NB4 (cell line): ENCODE measurements at regions not wholly inside any gene's neighbourhood (a gene's known extent, or its start where the extent isn't known, plus 50 kb on each side); places are given as distances from the start of the nearest gene placed in this dataset.

Experiments
- POLR2A ChIP-seq: IDR thresholded peaks from 2 replicates; pipeline ENCODE4 v1.6.1; 2011; ENCODE audit warnings: mild to moderate bottlenecking; ENCODE audit not compliant: insufficient read length; ENCODE audit errors: extremely low read depth
- TF ChIP-seq, protein P1 (sequence below): IDR thresholded peaks from one replicate; pipeline ENCODE4 v1.5.1; 2012; ENCODE audit warnings: low read depth, low read length

DNA sequence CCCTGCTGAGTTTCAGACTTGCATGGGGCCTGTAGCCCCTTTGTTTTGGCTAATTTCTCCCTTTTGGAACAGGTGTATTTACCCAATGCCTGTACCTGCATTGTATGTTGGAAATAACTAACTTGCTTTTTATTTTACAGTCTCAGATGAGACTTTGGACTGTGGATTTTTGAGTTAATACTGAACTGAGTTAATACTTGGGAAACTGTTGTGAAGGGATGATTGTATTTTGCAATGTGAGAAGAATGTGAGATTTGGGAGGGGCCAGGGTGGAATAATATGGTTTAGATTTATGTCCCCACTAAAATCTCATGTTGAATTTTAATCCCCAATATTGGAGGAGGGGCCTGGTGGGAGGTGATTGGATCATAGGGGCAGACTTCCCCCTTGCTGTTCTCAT, 99.1 kb upstream of the IRAK1BP1 start:
- TF ChIP-seq, protein P1, sequence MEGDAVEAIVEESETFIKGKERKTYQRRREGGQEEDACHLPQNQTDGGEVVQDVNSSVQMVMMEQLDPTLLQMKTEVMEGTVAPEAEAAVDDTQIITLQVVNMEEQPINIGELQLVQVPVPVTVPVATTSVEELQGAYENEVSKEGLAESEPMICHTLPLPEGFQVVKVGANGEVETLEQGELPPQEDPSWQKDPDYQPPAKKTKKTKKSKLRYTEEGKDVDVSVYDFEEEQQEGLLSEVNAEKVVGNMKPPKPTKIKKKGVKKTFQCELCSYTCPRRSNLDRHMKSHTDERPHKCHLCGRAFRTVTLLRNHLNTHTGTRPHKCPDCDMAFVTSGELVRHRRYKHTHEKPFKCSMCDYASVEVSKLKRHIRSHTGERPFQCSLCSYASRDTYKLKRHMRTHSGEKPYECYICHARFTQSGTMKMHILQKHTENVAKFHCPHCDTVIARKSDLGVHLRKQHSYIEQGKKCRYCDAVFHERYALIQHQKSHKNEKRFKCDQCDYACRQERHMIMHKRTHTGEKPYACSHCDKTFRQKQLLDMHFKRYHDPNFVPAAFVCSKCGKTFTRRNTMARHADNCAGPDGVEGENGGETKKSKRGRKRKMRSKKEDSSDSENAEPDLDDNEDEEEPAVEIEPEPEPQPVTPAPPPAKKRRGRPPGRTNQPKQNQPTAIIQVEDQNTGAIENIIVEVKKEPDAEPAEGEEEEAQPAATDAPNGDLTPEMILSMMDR = no peak
- TF ChIP-seq POLR2A = no peak
